ENCODE measurements at regions not wholly inside any gene's neighbourhood (a gene's known extent, or its start where the extent isn't known, plus 50 kb on each side); places are given as distances from the start of the nearest gene placed in this dataset.

DNA sequence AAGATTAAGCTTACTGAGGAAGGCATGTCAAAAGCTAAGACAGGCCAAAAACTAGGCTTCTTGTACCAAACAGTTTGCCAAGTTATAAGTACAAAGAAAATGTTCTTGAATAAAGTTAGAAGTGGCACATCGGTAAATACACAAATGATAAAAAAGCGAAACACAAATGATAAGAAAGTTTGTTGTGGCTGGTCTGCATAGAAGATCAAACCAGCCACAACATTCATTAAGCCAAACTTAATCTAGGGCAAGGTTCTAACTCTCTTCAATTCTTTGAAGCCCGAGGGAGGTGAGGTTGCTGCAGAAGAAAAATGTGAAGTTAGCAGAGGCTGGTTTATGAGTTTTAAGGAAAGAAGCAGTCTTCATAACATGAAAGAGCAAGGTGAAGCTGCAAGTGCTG, 1119.6 kb upstream of the FLRT2 start:
- no peak overlapping the region for H3K4me3 ChIP-seq (replicated peaks; ENCODE audit: insufficient read depth, low read length)
- TF ChIP-seq, protein P1, sequence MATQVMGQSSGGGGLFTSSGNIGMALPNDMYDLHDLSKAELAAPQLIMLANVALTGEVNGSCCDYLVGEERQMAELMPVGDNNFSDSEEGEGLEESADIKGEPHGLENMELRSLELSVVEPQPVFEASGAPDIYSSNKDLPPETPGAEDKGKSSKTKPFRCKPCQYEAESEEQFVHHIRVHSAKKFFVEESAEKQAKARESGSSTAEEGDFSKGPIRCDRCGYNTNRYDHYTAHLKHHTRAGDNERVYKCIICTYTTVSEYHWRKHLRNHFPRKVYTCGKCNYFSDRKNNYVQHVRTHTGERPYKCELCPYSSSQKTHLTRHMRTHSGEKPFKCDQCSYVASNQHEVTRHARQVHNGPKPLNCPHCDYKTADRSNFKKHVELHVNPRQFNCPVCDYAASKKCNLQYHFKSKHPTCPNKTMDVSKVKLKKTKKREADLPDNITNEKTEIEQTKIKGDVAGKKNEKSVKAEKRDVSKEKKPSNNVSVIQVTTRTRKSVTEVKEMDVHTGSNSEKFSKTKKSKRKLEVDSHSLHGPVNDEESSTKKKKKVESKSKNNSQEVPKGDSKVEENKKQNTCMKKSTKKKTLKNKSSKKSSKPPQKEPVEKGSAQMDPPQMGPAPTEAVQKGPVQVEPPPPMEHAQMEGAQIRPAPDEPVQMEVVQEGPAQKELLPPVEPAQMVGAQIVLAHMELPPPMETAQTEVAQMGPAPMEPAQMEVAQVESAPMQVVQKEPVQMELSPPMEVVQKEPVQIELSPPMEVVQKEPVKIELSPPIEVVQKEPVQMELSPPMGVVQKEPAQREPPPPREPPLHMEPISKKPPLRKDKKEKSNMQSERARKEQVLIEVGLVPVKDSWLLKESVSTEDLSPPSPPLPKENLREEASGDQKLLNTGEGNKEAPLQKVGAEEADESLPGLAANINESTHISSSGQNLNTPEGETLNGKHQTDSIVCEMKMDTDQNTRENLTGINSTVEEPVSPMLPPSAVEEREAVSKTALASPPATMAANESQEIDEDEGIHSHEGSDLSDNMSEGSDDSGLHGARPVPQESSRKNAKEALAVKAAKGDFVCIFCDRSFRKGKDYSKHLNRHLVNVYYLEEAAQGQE (IDR thresholded peaks at IDR 0.05; ENCODE audit: insufficient replicate concordance, low read depth): no peak
- TF ChIP-seq, protein P2, sequence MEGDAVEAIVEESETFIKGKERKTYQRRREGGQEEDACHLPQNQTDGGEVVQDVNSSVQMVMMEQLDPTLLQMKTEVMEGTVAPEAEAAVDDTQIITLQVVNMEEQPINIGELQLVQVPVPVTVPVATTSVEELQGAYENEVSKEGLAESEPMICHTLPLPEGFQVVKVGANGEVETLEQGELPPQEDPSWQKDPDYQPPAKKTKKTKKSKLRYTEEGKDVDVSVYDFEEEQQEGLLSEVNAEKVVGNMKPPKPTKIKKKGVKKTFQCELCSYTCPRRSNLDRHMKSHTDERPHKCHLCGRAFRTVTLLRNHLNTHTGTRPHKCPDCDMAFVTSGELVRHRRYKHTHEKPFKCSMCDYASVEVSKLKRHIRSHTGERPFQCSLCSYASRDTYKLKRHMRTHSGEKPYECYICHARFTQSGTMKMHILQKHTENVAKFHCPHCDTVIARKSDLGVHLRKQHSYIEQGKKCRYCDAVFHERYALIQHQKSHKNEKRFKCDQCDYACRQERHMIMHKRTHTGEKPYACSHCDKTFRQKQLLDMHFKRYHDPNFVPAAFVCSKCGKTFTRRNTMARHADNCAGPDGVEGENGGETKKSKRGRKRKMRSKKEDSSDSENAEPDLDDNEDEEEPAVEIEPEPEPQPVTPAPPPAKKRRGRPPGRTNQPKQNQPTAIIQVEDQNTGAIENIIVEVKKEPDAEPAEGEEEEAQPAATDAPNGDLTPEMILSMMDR (IDR thresholded peaks at IDR 0.05; ENCODE audit: insufficient read depth, low read length): no peak
- TF ChIP-seq GABPA (IDR thresholded peaks at IDR 0.05; ENCODE audit: low read depth): no peak
- TF ChIP-seq SPI1 (IDR thresholded peaks at IDR 0.05; ENCODE audit: borderline replicate concordance, low read depth): no peak
- no peak for TF ChIP-seq POLR2AphosphoS5 (IDR thresholded peaks at IDR 0.05; ENCODE audit: low read depth)
- H3K27ac ChIP-seq (replicated peaks): no peak overlapping the region
- no peak for DNase-seq (ENCODE audit: low read depth in 1 of 2, low spot score in 1 of 2)
- H3K27me3 ChIP-seq (ENCODE audit: insufficient read depth, poor library complexity, severe bottlenecking): no peaks in the 10 kb centered on the region

DNA sequence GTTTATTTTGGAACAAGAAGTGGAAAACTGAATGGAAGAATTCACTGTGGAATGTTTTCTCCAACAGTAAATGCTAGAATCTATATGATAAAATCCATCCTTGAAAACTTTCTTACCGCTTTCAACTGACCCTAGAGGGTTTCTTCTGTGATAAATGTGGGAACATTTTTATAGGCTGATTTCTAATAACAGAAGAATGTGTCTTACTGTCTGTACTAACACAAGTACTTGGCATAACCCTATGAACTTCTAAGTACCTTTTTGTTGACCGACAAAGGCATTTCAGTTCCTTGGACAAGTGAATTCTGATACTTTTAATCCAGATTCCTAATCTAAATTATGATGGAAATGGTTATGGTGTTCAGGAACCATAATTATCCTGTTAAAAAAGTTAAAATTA, 1109.7 kb upstream of the FLRT2 start:
- Histone ChIP-seq H3K4me3 (replicated peaks; ENCODE audit: insufficient read depth, low read length) (no peak overlapping the region), H3K27me3 (ENCODE audit: insufficient read depth, poor library complexity, severe bottlenecking) (no peaks in the 10 kb centered on the region), H3K27ac (replicated peaks) (no peak overlapping the region)
- TF ChIP-seq GABPA (IDR thresholded peaks at IDR 0.05; ENCODE audit: low read depth): no peak
- TF ChIP-seq, protein P2 (IDR thresholded peaks at IDR 0.05; ENCODE audit: insufficient read depth, low read length): no peak
- TF ChIP-seq SPI1 (IDR thresholded peaks at IDR 0.05; ENCODE audit: borderline replicate concordance, low read depth): no peak
- TF ChIP-seq POLR2AphosphoS5 (IDR thresholded peaks at IDR 0.05; ENCODE audit: low read depth): no peak
- TF ChIP-seq, protein P1 (IDR thresholded peaks at IDR 0.05; ENCODE audit: insufficient replicate concordance, low read depth): no peak
- DNase-seq (ENCODE audit: low read depth in 1 of 2, low spot score in 1 of 2): no peak

DNA sequence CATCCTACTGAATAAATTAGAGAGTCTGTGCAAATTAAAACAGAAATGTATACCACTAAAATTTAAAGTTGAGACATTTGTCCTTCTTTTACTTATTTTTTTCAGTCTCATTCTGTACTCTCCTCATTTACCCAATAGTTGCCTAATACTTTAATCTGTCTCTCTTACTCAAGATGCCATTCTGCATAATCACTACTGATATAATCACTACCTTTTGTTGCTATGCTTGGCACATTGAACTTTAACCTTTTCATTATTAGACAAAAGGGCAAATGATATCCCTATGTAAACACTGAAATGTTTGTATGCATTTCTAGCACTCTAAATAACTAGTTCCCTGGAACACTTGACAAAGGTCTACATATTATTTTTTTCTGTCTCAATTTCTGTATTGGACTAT, 1108.3 kb upstream of the FLRT2 start:
- DNase-seq (ENCODE audit: low read depth in 1 of 2, low spot score in 1 of 2): no peak

More for the DNA sequence above, 1108.3 kb upstream of the FLRT2 start:
- Histone ChIP-seq H3K4me3 (replicated peaks; ENCODE audit: insufficient read depth, low read length) (no peak overlapping the region), H3K27me3 (ENCODE audit: insufficient read depth, poor library complexity, severe bottlenecking) (no peaks in the 10 kb centered on the region), H3K27ac (replicated peaks) (no peak overlapping the region)
- TF ChIP-seq, protein P2 (IDR thresholded peaks at IDR 0.05; ENCODE audit: insufficient read depth, low read length): no peak
- TF ChIP-seq, protein P1 (IDR thresholded peaks at IDR 0.05; ENCODE audit: insufficient replicate concordance, low read depth): no peak
- TF ChIP-seq SPI1 (IDR thresholded peaks at IDR 0.05; ENCODE audit: borderline replicate concordance, low read depth) (no peak), GABPA (IDR thresholded peaks at IDR 0.05; ENCODE audit: low read depth) (no peak), POLR2AphosphoS5 (IDR thresholded peaks at IDR 0.05; ENCODE audit: low read depth) (no peak)
